ENCODE measurements at regions not wholly inside any gene's neighbourhood (a gene's known extent, or its start where the extent isn't known, plus 50 kb on each side); places are given as distances from the start of the nearest gene placed in this dataset.
A peak's percentile ranks its signal among the peaks of the same experiment; 100 is the strongest.

DNA sequence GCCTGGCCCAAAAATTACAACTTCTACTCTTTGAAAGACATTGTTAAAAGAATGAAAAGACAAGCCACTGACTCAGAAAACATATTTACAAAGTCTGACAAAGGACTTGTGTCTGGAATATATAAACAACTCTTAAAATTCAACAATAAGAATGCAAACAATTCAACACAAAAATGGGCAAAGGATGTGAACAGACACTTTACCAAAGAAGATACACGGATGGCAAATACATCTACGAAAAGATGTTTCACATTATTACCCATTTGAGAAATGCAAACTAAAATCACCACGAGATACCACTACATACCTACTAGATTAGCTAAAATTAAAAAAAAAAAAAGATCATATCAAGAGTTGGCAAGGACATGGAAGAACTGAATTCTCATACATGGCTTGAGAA, 80.8 kb upstream of the METRNL start:
- DNase-seq: no peak

DNA sequence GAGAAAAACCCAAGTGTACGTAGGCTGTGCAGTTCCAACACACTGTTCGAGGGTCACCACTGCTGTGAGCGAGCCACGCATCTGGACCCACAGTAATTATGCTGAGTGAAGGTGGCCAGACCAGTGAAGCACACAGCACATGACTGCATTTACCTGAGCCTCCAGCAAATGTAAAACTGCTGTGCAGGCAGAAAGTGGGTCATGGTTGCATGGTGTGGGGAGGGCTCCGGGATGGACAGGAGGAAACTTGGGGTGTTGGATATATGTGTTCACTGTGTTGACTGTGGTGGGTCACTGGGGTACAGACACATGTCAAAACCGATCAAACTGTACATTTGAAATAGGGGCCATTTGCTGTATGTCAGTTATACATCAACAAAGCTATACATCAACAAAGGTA, 78.7 kb upstream of the METRNL start:
- no peak for DNase-seq

DNA sequence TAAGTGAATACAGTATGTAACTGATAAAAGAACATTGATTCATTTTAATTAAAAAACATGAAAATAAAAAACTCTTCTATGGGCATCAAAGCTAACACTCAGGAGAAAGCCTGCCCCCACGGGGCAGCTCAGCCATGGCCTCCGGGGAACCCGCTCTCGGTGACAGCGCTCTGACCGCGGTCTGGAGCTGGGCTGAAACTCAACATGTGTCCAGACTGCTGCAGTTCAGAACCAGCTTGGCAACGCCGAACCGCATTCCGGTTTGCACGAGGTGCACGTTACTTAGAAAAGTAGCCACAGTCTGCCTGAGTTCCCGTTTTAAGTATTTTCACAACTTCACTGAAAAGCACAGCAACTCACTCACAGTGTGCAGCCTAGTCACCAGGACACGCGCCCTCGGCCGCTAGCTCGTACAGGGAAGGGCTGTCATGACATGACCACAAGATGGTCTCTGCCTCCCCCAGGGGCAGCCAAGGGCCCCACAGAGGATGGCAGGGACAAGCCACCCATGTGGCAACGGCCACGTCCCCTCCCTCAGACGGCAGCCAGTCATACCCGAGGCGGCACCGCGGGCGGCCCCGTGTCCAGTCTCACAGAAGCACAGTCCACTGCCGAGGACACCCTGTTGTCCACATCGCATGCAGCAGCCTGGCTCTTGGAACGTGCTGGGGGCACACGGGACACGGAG, 77.1 kb upstream of the METRNL start:
- no peak for DNase-seq

DNA sequence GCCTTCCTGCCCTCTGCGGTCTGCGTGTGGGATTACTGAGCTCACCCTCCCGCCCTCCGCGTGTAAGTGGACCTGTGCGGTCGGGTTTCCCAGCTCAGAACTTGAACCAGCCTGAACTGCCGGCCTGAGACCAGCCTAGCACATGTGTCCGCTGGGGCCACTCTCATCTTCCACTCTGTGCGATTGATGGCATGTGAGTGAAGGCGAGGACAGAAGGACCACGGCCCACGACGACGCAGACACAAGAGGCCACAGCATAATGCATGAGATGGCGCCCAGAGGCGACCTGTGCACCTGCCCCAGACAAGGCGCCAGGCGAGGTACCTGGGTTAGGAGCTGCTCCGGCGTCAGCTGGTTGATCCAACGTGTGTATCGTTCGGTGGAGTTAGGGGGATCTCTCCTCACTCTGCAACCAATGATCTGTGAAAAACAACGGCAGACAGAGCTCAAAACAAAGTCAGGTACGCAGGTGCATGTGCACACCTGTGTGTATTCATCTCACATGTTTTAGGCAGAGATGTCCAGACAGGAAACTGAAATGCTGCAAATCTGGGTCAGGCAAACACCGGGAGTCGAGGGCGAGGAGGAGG, 74.5 kb upstream of the METRNL start:
- DNase-seq: no peak

DNA sequence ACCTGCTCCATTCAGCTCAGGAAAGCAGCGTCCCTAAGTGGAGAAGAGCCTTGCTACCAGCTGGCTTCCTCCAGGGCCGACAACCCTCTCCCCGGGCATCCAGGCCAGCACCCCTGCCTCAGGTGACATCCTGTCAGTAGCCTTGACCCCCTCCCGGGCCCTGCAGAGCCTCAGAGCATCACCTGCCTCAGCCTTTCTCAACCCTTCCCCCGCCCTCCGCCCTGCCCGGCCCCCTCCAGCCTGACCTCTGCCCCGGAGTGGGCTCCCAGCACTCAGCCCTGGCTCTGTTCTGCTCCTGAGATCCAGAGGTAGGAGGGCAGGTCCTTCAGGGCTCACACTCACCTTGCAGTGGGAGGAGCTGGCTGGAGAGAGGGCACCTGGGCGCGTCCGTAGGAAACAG, 73.8 kb upstream of the METRNL start:
- DNase-seq: no peak

DNA sequence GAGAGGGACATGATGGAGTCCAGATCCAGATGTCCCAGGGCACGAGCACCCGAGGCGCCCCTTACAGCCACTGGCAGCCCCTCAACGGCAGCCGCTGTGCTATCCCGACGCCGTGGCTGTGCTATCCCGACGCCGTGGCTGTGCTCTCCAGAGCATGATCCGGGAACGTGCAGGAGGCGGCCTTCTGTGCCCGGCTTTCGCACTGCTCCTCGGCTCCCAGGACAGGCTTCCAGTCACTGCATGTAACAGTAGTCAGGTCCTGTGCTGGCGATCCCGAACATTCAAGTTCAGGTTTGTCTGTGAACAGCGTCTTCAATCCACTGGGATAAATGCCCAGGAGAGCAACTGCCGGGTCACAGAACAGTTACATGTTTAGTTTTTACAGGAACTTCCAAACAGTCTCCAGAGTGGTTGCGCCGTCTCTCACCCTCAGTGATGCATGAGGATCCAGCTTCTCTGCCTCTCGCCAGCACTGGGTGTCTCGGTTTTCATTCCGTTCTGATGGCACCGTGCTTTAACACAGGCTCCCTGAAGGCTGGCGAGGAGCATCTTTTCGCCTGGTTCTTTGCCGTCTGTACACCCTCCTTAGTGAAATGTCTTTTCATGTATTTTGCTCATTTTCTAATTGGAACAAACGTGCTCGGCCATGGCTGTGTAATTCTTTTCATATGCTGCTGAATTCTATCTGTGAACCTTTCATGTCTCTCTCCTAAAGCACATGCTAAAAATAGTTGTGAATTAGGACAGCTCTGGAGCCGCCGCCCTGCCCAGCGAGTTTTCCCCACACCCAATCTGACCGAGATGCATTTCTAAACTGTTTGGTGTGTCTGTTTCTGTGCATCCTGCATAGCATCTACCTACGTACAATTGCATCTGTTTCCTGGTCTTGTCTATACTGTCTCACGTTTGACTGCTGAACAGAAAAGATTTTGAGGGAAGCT, 72.6 kb upstream of the METRNL start:
- no peak for DNase-seq

DNA sequence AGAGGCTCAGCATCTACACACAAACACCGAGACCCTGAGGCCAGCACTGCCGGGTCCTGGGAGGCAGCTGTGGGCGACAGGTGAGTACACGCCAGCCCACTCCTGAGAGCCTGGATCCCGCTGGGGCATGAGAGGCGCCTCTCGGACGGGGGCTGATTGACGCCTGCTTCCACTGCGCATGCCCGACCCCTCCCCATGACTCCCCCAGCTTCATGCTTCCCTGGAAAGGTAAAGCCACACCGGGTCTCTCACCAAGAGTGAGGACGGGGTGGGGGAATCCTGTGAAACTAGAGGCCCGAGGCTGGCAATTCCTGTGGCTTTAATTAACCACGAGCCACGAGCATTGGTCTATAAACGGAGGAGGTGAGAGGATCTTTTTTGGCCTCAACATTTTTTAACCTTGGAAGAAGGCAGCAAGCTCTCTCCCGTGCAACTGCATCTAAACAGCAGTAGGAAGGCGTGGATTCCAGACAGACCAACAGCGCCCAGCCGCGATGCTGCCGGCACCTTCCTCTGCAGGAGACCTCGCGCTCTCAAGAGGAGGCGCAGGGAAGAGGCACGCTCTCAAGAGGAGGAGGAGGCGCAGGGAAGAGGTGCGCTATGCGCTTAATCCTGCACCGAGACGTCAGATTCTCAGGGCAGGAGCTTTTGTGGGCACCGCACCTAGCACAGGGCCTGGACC, 71.8 kb upstream of the METRNL start:
- DNase-seq: no peak

DNA sequence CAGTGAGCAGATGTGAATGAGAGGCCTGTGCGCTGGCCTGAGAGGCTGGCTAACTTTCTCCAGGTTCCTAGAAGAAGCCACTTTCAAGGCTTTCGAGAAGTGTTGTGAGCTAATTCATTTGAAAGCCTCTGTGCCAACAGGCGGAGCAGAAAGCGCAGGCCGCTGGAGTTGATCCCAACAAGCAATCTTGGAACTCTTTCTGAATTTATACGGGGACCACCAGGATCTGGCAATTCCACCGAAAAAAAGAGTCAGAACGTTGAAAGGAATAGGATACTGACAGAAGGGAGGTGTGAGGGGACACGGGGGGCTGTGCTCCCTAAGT, 71.3 kb upstream of the METRNL start:
- no peak for DNase-seq

DNA sequence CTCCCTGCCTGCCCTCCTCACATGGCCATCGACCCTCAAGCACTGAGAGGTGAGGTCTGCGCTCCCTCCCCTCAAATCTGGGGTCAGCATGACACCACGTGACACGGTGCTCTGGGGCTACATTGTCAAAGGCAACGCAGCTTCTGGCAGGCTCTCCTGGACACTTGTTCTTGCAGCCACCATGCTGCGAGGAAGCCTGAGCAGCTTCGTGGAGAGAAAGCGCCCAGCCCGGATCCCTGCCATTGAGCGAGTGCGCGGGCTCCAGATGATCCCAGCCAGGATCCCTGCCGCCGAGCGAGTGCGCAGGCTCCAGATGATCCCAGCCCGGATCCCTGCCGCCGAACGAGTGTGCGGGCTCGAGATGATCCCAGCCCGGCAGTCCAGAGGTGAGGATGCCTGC, 70.9 kb upstream of the METRNL start:
- DNase-seq: no peak

DNA sequence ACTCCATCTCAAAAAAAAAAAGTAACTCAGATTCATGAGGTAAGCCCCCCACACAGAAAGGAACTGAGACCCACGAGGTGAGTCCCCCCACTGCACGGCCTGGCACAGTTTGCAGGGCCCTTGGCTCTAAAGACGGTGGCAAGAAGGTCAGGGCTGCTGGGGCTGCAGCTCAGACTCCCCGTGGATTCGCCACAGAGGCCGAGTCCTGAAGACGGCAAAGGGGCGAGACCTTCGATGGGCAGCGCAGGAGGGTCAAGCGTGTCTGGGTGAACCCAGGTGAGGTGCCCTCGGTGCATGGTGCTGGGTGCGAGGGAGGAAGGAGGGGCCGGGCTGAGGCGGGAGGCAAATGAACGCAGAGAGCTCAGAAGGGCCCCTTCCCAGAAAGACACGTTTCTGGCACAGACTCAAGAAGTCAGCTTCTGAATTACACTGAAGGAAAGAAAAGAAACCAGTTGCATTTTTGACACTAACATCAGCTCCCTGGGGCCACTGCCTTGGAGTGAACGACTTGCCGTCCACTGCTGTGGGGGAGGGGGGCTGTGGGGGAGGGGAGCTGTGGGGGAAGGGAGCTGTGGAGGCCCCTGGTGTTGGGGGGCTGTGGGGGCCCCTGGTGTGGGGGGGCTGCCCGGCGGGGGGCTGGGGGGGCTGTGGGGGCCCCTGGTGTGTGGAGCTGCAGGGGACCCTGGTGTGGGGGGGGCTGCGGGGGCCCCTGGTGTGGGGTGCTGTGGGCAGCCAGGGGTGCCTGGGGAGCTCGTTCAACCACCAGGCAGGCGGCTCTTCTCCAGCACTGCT, 69.8 kb upstream of the METRNL start:
- peak in 1 of 2 donors; percentile 36 for DNase-seq

DNA sequence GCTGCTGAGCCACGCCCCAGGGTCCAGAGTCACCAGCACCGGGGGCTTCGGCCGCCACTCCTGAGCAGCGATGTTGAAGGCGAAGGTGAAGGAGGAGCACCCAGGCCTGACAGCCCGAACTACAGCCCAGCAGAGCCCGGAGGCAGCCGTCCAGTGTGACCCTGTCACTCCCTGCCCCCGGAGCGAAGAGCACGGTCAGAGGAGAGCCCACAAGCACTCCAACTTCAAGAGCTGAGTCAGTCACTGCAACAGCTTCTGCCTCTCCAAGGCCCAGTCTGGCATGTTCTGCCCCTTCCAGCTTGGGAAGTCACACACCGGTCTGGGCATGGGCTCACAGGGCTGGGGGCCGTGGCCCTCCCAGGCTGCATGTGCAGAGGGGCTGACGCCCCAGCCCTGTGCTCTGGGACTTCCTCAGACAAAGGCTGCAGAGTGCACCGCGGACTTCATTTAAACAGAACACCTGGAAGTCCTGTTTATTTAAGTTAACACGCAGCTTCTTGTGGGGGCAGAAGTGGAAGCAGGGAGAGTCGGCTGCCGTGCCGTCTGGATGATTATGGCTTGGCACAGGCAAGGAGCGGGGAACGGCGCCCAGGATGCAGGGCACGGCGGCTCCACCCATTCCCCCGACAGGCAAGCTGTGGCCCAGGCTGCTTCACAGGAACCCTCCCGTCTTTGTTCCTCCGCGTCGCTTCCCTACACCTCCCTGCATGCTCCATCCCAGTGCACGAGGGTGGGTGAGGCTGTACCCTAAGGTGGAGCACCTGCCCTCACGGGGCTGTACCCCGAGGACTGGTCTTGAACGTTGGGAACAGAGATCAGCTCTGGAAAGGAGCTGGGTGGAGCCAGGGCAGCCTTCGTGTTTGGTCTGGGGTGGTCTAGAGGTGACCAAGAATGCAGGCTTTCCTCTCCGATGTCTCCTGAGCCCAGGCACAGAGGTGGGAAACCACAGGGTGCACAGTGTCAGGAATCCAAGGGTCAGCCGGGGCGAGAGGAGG, 68.9 kb upstream of the METRNL start:
- DNase-seq: peak in 1 of 2 donors; percentile 47

DNA sequence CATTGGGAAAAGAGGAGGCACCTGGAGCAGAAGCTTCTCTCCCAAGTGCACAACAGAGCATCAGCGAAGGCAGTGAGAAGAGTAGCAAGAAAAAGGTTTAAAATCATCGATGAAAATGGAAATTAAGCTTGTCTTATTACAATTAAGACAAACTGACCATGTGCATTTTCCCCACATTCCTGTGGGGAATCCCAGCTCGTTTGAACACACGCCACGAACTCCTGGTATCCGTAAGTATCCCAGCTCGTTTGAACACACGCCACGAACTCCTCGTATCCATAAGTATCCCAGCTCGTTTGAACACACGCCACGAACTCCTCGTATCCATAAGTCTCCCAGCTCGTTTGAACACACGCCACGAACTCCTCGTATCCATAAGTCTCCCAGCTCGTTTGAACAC, 67.7 kb upstream of the METRNL start:
- DNase-seq: peak; percentile 38 to 48

DNA sequence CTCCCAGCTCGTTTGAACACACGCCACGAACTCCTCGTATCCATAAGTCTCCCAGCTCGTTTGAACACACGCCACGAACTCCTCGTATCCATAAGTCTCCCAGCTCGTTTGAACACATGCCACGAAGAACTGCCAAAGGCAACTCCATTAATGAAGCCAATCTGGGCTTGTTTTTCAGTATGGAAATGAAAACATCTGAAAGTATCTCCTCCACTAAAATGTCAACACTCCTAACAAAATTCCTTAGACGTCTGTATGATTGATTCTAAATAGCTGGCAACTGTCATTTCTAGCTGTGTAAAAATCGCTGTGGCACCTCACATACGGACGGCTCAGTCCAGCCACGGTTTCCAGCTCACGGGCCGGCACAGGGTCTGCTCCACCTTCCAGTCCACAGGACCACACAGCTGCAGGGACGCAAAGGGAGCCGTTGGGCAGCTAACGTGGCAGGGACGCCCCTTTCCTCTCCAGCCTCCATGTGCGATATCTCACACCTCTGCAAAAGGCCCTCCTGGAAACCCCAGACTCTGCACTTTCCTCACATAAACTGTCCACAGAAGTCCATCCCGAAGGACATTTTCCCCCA, 67.1 kb upstream of the METRNL start:
- DNase-seq: peak; percentile 66 to 70

DNA sequence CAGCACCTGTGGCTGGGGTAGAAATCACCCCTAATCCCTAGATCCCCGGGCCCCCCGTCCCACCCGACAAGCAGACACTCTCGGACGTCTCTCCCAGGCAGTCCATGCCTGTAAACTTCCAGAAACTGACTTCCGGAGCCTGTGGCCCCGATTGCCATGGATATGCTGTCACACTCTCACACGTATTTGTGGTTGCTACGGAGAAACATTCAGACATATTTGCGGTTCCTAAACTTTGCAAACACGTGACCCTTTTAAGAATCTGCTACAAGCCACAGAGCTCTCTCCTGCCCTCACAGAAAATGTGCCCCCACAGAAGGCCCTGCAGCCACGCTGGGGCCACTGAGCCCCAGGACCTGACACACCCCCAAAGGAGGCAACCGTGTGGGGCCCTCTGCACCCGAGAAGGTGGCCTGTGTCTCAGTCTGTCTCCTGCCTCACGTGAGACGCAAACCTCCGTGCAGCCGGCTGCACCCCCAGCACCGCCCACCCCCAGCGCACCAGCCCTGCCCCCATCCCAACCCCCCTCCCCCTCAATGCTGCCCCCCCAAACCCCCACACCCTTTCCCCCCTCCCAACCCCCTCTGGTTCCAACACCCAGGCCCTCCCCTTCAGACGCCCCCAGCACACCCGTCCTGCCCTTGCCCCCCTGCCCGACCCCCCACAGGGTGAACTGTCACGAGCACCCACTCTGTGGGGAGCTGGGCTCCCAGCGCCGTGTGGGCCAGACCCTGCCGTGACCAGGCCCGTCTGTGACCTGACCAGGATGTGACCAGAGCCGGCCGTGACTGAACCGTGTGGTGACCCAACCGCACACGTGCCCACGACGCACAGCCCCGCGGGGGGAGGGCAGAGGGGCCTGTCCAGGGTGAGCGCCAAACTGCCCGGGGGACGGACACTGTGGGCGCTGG, 66.3 kb upstream of the METRNL start:
- peak; percentile 71 for DNase-seq

DNA sequence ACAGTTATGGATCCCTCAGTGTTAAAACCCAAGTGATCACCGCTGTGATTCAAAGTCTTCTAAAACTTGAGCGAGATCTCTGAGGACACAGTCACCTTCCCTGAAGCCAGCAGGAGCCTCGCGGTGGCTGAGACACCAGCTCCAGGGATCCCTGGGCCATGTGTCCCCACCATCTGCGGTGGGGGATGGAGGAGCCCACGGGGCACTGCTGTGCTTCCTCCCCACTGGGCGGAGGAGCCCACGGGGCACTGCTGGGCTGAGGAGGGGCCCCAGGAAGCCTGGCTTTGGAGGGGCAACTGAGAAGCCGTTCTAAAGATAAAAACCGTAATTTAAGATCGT, 65.7 kb upstream of the METRNL start:
- DNase-seq: no peak

DNA sequence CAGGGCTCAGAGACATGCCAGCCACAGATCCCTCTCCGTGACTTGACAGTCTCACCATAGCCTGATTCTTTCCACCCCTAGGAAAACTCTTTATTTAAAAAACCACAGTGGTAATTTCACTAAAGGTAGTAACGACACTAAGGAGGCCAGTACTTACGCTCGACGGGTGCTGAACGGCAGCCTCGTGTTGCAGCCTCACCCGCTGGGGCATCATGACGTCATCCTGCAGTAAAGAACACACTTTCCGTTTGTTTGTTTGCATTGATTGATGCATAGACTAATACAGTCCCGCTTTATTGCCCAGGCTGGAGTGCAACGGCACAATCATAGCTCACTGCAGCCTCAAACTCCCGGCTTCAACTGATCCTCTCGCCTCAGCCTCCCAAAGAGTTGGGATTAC, 65.1 kb upstream of the METRNL start:
- DNase-seq: no peak

DNA sequence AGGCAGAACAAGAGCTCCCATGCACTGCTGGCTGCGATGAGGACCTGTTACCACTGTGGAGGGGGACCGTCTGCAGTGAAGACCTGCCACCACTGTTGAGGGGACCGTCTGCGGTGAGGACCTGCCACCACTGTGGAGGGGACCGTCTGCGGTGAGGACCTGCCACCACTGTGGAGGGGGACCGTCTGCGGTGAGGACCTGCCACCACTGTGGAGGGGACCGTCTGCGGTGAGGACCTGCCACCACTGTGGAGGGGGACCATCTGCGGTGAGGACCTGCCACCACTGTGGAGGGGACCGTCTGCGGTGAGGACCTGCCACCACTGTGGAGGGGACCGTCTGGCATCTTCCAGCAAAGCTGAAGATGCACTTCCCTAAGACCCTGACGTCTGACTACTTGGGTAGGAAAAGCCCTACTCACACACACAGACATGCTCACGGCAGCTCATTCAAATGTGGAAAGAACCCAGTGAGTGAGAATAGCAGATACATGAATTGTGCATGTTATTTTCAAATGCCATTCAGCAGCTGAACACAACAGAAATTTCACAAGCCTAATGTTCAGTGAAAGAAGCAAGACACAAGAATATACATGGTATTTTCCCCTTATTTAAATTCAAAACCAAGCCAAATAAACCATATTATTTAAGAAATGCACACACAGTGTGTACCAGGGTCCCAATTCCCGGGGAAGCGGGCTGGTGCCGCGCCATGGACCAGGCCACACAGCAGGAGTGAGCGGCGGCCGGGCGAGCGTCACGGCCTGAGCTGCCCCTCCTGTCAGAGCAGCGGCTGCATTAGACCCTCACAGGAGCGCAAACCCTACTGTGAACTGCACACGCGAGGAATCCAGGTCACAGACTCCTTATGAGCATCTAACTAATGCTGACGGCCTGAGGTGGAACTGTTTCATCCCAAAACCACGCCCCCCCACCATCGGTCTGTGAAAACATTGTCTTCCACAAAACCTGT, 64.2 kb upstream of the METRNL start:
- DNase-seq: no peak
